ENCODE measurements at regions not wholly inside any gene's neighbourhood (a gene's known extent, or its start where the extent isn't known, plus 50 kb on each side); places are given as distances from the start of the nearest gene placed in this dataset.

DNA sequence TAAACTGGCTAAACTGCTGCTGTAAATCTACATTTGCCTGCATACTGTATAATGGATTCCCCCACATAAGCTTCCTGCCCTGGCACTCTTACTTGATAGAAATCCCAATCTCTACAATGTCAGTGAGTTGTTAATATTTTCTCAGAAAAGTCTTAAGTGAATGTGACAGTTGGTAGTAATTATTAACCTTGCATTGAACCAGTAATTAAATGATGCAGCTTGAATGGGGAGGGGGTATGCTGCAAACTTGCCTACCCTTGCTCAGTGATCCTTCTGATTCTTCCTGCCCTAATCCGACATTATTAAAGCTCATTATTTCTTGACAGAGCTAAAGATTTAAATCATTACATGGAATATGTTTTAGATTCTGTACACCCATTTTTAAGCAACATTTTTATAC is 119.0 kb upstream of the CDH7 start:
- TF ChIP-seq POLR2A (IDR thresholded peaks at IDR 0.05; ENCODE audit: low read length): no peak
- TF ChIP-seq GATA1 (IDR thresholded peaks at IDR 0.05; ENCODE audit: low read depth, low read length): no peak
